Prostate gland (tissue), 2 donors: ENCODE measurements at regions not wholly inside any gene's neighbourhood (a gene's known extent, or its start where the extent isn't known, plus 50 kb on each side); places are given as distances from the start of the nearest gene placed in this dataset.
A peak's percentile ranks its signal among the peaks of the same experiment; 100 is the strongest.

Experiments
- DNase-seq: peaks from one replicate; pipeline ENCODE4 v3.0.0-alpha.2; 2019; ENCODE audit warnings: low spot score
- H3K27ac ChIP-seq, 2 donors: fragments of 200-600 bp; sonication (generic); 2 replicates each; pipeline ENCODE4 v1.5.1; 2017 to 2019
- H3K27me3 ChIP-seq: fragments of 200-600 bp; sonication (generic); replicated peaks from 2 replicates; pipeline ENCODE4 v1.5.1; 2019; ENCODE audit not compliant: insufficient read depth
- H3K36me3 ChIP-seq, 2 donors: fragments of 200-600 bp; sonication (generic); 1 replicate in 1 of 2; 2 replicates in 1 of 2; pipeline versions ENCODE4 v1.5.1 to v1.8.1; 2017 to 2019
- H3K4me1 ChIP-seq: fragments of 200-600 bp; sonication (generic); replicated peaks from 2 replicates; pipeline ENCODE4 v1.5.1; 2019
- H3K4me3 ChIP-seq, 2 donors: fragments of 200-600 bp; sonication (generic); 2 replicates each; pipeline ENCODE4 v1.5.1; 2017 to 2019
- H3K9me3 ChIP-seq: fragments of 200-600 bp; sonication (generic); 2 replicates; pipeline ENCODE4 v1.5.1; 2017
- CTCF ChIP-seq, 4 experiments: fragments of 200-600 bp in 2 of 4; fragments of 450-650 bp in 2 of 4; sonication (generic) in 2 of 4; IDR thresholded peaks; 1 replicate in 3 of 4; 2 replicates in 1 of 4; pipeline ENCODE4 v1.5.1; 2016 to 2019; ENCODE audit warnings: antibody characterized with exemption in 4 of 4, mild to moderate bottlenecking in 2 of 4, moderate library complexity in 2 of 4
- POLR2A ChIP-seq: fragments of 450-650 bp; IDR thresholded peaks from one replicate; pipeline ENCODE4 v1.6.1; 2016; ENCODE audit warnings: antibody characterized with exemption, mild to moderate bottlenecking
- POLR2AphosphoS5 ChIP-seq: sonication (generic); formaldehyde crosslinking; IDR thresholded peaks from one replicate; pipeline ENCODE4 v1.6.1; 2017; ENCODE audit warnings: antibody characterized with exemption
- WGBS: methylation state at CpG from one replicate; pipeline ENCODE4 v1.1.5; 2018; 5-methylcytosine and 5-hydroxymethylcytosine counted together
- intact Hi-C: fragments of 100-400 bp; cut with DNase I; formaldehyde crosslinking; loops from one replicate; pipeline ENCODE4 v1.14.2; 2022

- H3K9me3 ChIP-seq, result no peaks in the 10 kb centered on the region
- peak; percentile 91 for DNase-seq
- peak overlapping the region; percentile 52 to 78 for H3K27ac ChIP-seq
- intact Hi-C loops, result no loop called here
- H3K27me3 ChIP-seq, result no peaks in the 10 kb centered on the region
- no peak overlapping the region for H3K4me3 ChIP-seq
- H3K4me1 ChIP-seq, result no peaks in the 10 kb centered on the region
- 35% methylated on average over 6 of the region's 6 CpGs for WGBS
- TF ChIP-seq CTCF (IDR thresholded peaks at IDR 0.05) (no peak), POLR2AphosphoS5 (peak; percentile 91)
- H3K36me3 ChIP-seq, result no peaks in the 10 kb centered on the region
Measured at GRCh38 chr3:104598848-104599511, 767.7 kb upstream of the ALCAM start.

GRCh38 chr3:104604326-104605010 is 762.2 kb upstream of the ALCAM start:
- WGBS, result 54% methylated on average over 3 of the region's 3 CpGs
- Histone ChIP-seq H3K27ac (no peak overlapping the region), H3K36me3 (no peaks in the 10 kb centered on the region), H3K4me1 (no peaks in the 10 kb centered on the region), H3K4me3 (no peak overlapping the region), H3K27me3 (no peaks in the 10 kb centered on the region), H3K9me3 (no peaks in the 10 kb centered on the region)
- intact Hi-C loops, result no loop called here
- no peak for DNase-seq
- TF ChIP-seq CTCF (IDR thresholded peaks at IDR 0.05) (peak in 2 of 4 experiments; percentile 20 to 43), POLR2AphosphoS5 (no peak)

- TF ChIP-seq POLR2A (no peak), POLR2AphosphoS5 (peak; percentile 10)
- no peak for DNase-seq
- no peak overlapping the region for H3K4me3 ChIP-seq
- WGBS, result 14% methylated on average over 2 of the region's 2 CpGs
- H3K27ac ChIP-seq, result no peak overlapping the region
- no peaks in the 10 kb centered on the region for H3K27me3 ChIP-seq
- intact Hi-C loops, result no loop called here
- H3K9me3 ChIP-seq, result no peaks in the 10 kb centered on the region
- no peaks in the 10 kb centered on the region for H3K36me3 ChIP-seq
- no peaks in the 10 kb centered on the region for H3K4me1 ChIP-seq
Measured at GRCh38 chr3:104606812-104607211, 759.9 kb upstream of the ALCAM start.

GRCh38 chr3:104610730-104611652 is 755.7 kb upstream of the ALCAM start:
- H3K27ac ChIP-seq, result peak overlapping the region in 1 of 2 donors; percentile 41
- TF ChIP-seq CTCF (IDR thresholded peaks at IDR 0.05), result peak in 1 of 4 experiments; percentile 16
- TF ChIP-seq POLR2AphosphoS5, result peak; percentile 78
- TF ChIP-seq POLR2A, result no peak
- peak; percentile 39 for DNase-seq
- WGBS, result 55% methylated on average over 4 of the region's 4 CpGs
- H3K4me3 ChIP-seq, result no peak overlapping the region
- H3K4me1 ChIP-seq, result no peaks in the 10 kb centered on the region
- no peaks in the 10 kb centered on the region for H3K36me3 ChIP-seq
- intact Hi-C loops, result no loop called here
- H3K9me3 ChIP-seq, result no peaks in the 10 kb centered on the region
- H3K27me3 ChIP-seq, result no peaks in the 10 kb centered on the region

GRCh38 chr3:104612218-104612617 is 754.5 kb upstream of the ALCAM start:
- Histone ChIP-seq H3K36me3 (no peaks in the 10 kb centered on the region), H3K27me3 (no peaks in the 10 kb centered on the region), H3K27ac (peak overlapping the region; percentile 41 to 43), H3K4me3 (no peak overlapping the region), H3K9me3 (no peaks in the 10 kb centered on the region), H3K4me1 (no peaks in the 10 kb centered on the region)
- TF ChIP-seq POLR2AphosphoS5 (peak; percentile 37), CTCF (IDR thresholded peaks at IDR 0.05) (no peak)
- peak; percentile 43 for DNase-seq
- intact Hi-C loops, result no loop called here
